ENCODE measurements at regions not wholly inside any gene's neighbourhood (a gene's known extent, or its start where the extent isn't known, plus 50 kb on each side); places are given as distances from the start of the nearest gene placed in this dataset.
A peak's percentile ranks its signal among the peaks of the same experiment; 100 is the strongest.

- Histone ChIP-seq H3K36me3 (ENCODE audit: control insufficient read depth in 2 of 3, insufficient read depth in 3 of 3, low read length in 3 of 3) (no peaks in the 10 kb centered on the region), H3K4me3 (ENCODE audit: low read length in 3 of 3) (no peak overlapping the region), H3K9ac (ENCODE audit: low read length in 3 of 3) (no peak overlapping the region), H3K4me1 (ENCODE audit: control insufficient read depth in 2 of 3, insufficient read depth in 2 of 3, low read depth in 1 of 3, low read length in 3 of 3) (no peaks in the 10 kb centered on the region), H3K27ac (ENCODE audit: low read depth in 2 of 2, low read length in 2 of 2) (no peak overlapping the region), H3K9me3 (ENCODE audit: control insufficient read depth in 2 of 3, insufficient read depth in 1 of 3, low read length in 3 of 3) (no peaks in the 10 kb centered on the region), H3K27me3 (ENCODE audit: control insufficient read depth, insufficient read depth, low read length) (no peaks in the 10 kb centered on the region)
- DNase-seq = no peak
- intact Hi-C loops (cut with DNase I) = no loop called here
- FAIRE-seq = no peak
- TF ChIP-seq CTCF (IDR thresholded peaks at IDR 0.05; ENCODE audit: borderline replicate concordance, extremely low read depth, insufficient read depth) = no peak
Measured at GRCh38 chr4:143109376-143109775, 75.3 kb upstream of the USP38 start.

GRCh38 chr4:143118663-143119062 lies 66.1 kb upstream of the USP38 start:
- FAIRE-seq (no peak), DNase-seq (no peak)
- TF ChIP-seq CTCF (IDR thresholded peaks at IDR 0.05; ENCODE audit: borderline replicate concordance, extremely low read depth, insufficient read depth) = no peak

GRCh38 chr4:143127621-143128020 lies 57.1 kb upstream of the USP38 start:
- Histone ChIP-seq H3K9me3 (ENCODE audit: control insufficient read depth in 2 of 3, insufficient read depth in 1 of 3, low read length in 3 of 3) (no peaks in the 10 kb centered on the region), H3K9ac (ENCODE audit: low read length in 3 of 3) (no peak overlapping the region), H3K36me3 (ENCODE audit: control insufficient read depth in 2 of 3, insufficient read depth in 3 of 3, low read length in 3 of 3) (no peaks in the 10 kb centered on the region), H3K27me3 (ENCODE audit: control insufficient read depth, insufficient read depth, low read length) (no peaks in the 10 kb centered on the region), H3K4me1 (ENCODE audit: control insufficient read depth in 2 of 3, insufficient read depth in 2 of 3, low read depth in 1 of 3, low read length in 3 of 3) (no peaks in the 10 kb centered on the region), H3K27ac (ENCODE audit: low read depth in 2 of 2, low read length in 2 of 2) (no peak overlapping the region), H3K4me3 (ENCODE audit: low read length in 3 of 3) (no peak overlapping the region)
- peak in 1 of 5 donors; percentile 5 for DNase-seq
- no peak for TF ChIP-seq CTCF (IDR thresholded peaks at IDR 0.05; ENCODE audit: borderline replicate concordance, extremely low read depth, insufficient read depth)
- intact Hi-C loops (cut with DNase I) = no loop called here
- FAIRE-seq = no peak

More at GRCh38 chr4:143118663-143119062, 66.1 kb upstream of the USP38 start:
- Histone ChIP-seq H3K36me3 (ENCODE audit: control insufficient read depth in 2 of 3, insufficient read depth in 3 of 3, low read length in 3 of 3) (no peaks in the 10 kb centered on the region), H3K27ac (ENCODE audit: low read depth in 2 of 2, low read length in 2 of 2) (no peak overlapping the region), H3K9ac (ENCODE audit: low read length in 3 of 3) (no peak overlapping the region), H3K27me3 (ENCODE audit: control insufficient read depth, insufficient read depth, low read length) (no peaks in the 10 kb centered on the region), H3K9me3 (ENCODE audit: control insufficient read depth in 2 of 3, insufficient read depth in 1 of 3, low read length in 3 of 3) (no peaks in the 10 kb centered on the region), H3K4me3 (ENCODE audit: low read length in 3 of 3) (no peak overlapping the region), H3K4me1 (ENCODE audit: control insufficient read depth in 2 of 3, insufficient read depth in 2 of 3, low read depth in 1 of 3, low read length in 3 of 3) (no peaks in the 10 kb centered on the region)
- intact Hi-C loops (cut with DNase I) = no loop called here

- intact Hi-C loops (cut with DNase I) = no loop called here
- Histone ChIP-seq H3K27me3 (ENCODE audit: control insufficient read depth, insufficient read depth, low read length) (no peaks in the 10 kb centered on the region), H3K27ac (ENCODE audit: low read depth in 2 of 2, low read length in 2 of 2) (no peak overlapping the region), H3K36me3 (ENCODE audit: control insufficient read depth in 2 of 3, insufficient read depth in 3 of 3, low read length in 3 of 3) (no peaks in the 10 kb centered on the region), H3K4me1 (ENCODE audit: control insufficient read depth in 2 of 3, insufficient read depth in 2 of 3, low read depth in 1 of 3, low read length in 3 of 3) (no peaks in the 10 kb centered on the region), H3K4me3 (ENCODE audit: low read length in 3 of 3) (no peak overlapping the region), H3K9me3 (ENCODE audit: control insufficient read depth in 2 of 3, insufficient read depth in 1 of 3, low read length in 3 of 3) (no peaks in the 10 kb centered on the region), H3K9ac (ENCODE audit: low read length in 3 of 3) (no peak overlapping the region)
- FAIRE-seq = no peak
- DNase-seq = peak in 1 of 5 donors; percentile 4
- TF ChIP-seq CTCF (IDR thresholded peaks at IDR 0.05; ENCODE audit: borderline replicate concordance, extremely low read depth, insufficient read depth) = no peak
Measured at GRCh38 chr4:143133977-143134376, 50.7 kb upstream of the USP38 start.

All from kidney (tissue), 13 donors.